ENCODE measurements at regions not wholly inside any gene's neighbourhood (a gene's known extent, or its start where the extent isn't known, plus 50 kb on each side); places are given as distances from the start of the nearest gene placed in this dataset.

DNA sequence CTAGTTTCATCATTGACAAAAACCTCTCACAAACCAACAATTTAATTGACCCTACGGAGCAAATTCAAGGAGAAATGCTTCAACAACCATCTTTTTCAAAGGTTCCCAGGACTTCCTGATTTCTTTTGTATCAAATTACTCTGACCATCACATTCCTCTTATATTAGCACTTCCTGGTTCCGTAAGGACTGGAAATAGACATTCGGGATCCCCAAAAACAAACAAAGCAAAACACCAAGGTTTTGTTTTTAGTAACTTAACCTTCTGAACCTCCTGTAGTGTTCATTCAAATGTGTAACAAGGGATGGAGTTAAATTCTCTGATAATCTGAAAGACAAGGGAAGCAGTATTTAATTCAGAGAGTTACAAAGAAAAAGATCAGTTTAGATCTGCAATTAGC is 387.6 kb upstream of the NRP1 start:
- TF ChIP-seq, protein P1, sequence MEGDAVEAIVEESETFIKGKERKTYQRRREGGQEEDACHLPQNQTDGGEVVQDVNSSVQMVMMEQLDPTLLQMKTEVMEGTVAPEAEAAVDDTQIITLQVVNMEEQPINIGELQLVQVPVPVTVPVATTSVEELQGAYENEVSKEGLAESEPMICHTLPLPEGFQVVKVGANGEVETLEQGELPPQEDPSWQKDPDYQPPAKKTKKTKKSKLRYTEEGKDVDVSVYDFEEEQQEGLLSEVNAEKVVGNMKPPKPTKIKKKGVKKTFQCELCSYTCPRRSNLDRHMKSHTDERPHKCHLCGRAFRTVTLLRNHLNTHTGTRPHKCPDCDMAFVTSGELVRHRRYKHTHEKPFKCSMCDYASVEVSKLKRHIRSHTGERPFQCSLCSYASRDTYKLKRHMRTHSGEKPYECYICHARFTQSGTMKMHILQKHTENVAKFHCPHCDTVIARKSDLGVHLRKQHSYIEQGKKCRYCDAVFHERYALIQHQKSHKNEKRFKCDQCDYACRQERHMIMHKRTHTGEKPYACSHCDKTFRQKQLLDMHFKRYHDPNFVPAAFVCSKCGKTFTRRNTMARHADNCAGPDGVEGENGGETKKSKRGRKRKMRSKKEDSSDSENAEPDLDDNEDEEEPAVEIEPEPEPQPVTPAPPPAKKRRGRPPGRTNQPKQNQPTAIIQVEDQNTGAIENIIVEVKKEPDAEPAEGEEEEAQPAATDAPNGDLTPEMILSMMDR (IDR thresholded peaks at IDR 0.05): no peak
- no peak for TF ChIP-seq EP300 (IDR thresholded peaks at IDR 0.05)

All from sigmoid colon (tissue), 4 donors.